ENCODE measurements at regions not wholly inside any gene's neighbourhood (a gene's known extent, or its start where the extent isn't known, plus 50 kb on each side); places are given as distances from the start of the nearest gene placed in this dataset.

GRCh38 chr6:6749702-6750491 lies 161.4 kb downstream of the LY86 start (continued):
- TF ChIP-seq ZNF12 (CRISPR knock-in tag; IDR thresholded peaks at IDR 0.05) (0 out of 2 replicates have a peak, but pooled peaks have one; percentile 63), FOS (IDR thresholded peaks at IDR 0.05; ENCODE audit: extremely low read depth, insufficient read length) (peak; percentile 75), ZKSCAN3 (CRISPR knock-in tag; IDR thresholded peaks at IDR 0.05) (no peak), MECOM (CRISPR knock-in tag; IDR thresholded peaks at IDR 0.05) (peak; percentile 75), SMAD4 (CRISPR knock-in tag; conservative IDR thresholded peaks at IDR 0.05) (peak; percentile 53; the same call in 1 of the 2 replicates), MXD1 (CRISPR knock-in tag; IDR thresholded peaks at IDR 0.05; ENCODE audit: borderline replicate concordance, poor library complexity, severe bottlenecking) (no peak), ZNF175 (CRISPR knock-in tag; IDR thresholded peaks at IDR 0.05; ENCODE audit: low read depth) (peak; percentile 59; the same call in 1 of the 2 replicates), HDAC1 (IDR thresholded peaks at IDR 0.05) (peak in 1 of 2 experiments; percentile 91; a peak in 2 of 4 replicates), ZNF274 (IDR thresholded peaks at IDR 0.05; ENCODE audit: borderline replicate concordance, low read depth, low read length) (no peak), ZBTB17 (CRISPR knock-in tag; IDR thresholded peaks at IDR 0.05) (no peak; the same call in 1 of the 2 replicates), FOXA3 (CRISPR knock-in tag; conservative IDR thresholded peaks at IDR 0.05 in 1 of 2, IDR thresholded peaks at IDR 0.05 in 1 of 2) (peak; percentile 39 to 87; a peak in 2 of 4 replicates), RNF2 (IDR thresholded peaks at IDR 0.05) (peak; percentile 81), CBX5 (IDR thresholded peaks at IDR 0.05; ENCODE audit: borderline replicate concordance, low read depth) (no peak), HMG20B (CRISPR knock-in tag; IDR thresholded peaks at IDR 0.05) (no peak), KLF16 (IDR thresholded peaks at IDR 0.05) (no peak), RHOXF2B (CRISPR knock-in tag; conservative IDR thresholded peaks at IDR 0.05) (0 out of 2 replicates have a peak, but pooled peaks have one; percentile 22), ESRRA (IDR thresholded peaks at IDR 0.05; ENCODE audit: borderline replicate concordance, low read depth) (peak; percentile 75; the same call in 1 of the 2 replicates), JUN (IDR thresholded peaks at IDR 0.05; ENCODE audit: borderline replicate concordance, low read depth, low read length) (peak; percentile 99), JUN (CRISPR knock-in tag; IDR thresholded peaks at IDR 0.05; ENCODE audit: borderline replicate concordance) (no peak), ZKSCAN1 (IDR thresholded peaks at IDR 0.05; ENCODE audit: low read depth, low read length) (no peak), NBN (IDR thresholded peaks at IDR 0.05; ENCODE audit: low read depth) (peak; percentile 88), ZFP36 (IDR thresholded peaks at IDR 0.05; ENCODE audit: low read depth, low read length, partially characterized antibody) (peak; percentile 37), CBFA2T2 (conservative IDR thresholded peaks at IDR 0.05) (peak; percentile 51), LEF1 (IDR thresholded peaks at IDR 0.05) (peak; percentile 85), NR4A1 (CRISPR knock-in tag; IDR thresholded peaks at IDR 0.05) (no peak), NR4A1 (tag; IDR thresholded peaks at IDR 0.05) (0 out of 2 replicates have a peak, but pooled peaks have one; percentile 77), PURB (CRISPR knock-in tag; IDR thresholded peaks at IDR 0.05; ENCODE audit: low read depth) (no peak), JUND (IDR thresholded peaks at IDR 0.05; ENCODE audit: borderline replicate concordance, low read depth, low read length) (peak; percentile 99), JUND (tag; IDR thresholded peaks at IDR 0.05; ENCODE audit: borderline replicate concordance, low read depth, low read length) (peak; percentile 98; the same call in 2 of the 3 replicates), ZNF76 (CRISPR knock-in tag; IDR thresholded peaks at IDR 0.05; ENCODE audit: borderline replicate concordance) (no peak), TGIF2 (CRISPR knock-in tag; IDR thresholded peaks at IDR 0.05) (no peak)

Data from K562 (cell line).